HEK293T (cell line): ENCODE measurements at regions not wholly inside any gene's neighbourhood (a gene's known extent, or its start where the extent isn't known, plus 50 kb on each side); places are given as distances from the start of the nearest gene placed in this dataset.

Experiments used
- BHLHE40 ChIP-seq: fragments of 450-650 bp; IDR thresholded peaks from 2 replicates; pipeline ENCODE4 v1.6.1; 2016; ENCODE audit warnings: mild to moderate bottlenecking, moderate library complexity, borderline replicate concordance
- FOXM1 ChIP-seq: fragments of 450-650 bp; IDR thresholded peaks from 2 replicates; pipeline ENCODE4 v1.6.1; 2017; ENCODE audit warnings: mild to moderate bottlenecking, borderline replicate concordance
- SUZ12 ChIP-seq: fragments of 450-650 bp; IDR thresholded peaks from 2 replicates; pipeline ENCODE4 v1.6.1; 2016; ENCODE audit warnings: mild to moderate bottlenecking
- TF ChIP-seq, protein P1 (sequence below): fragments of 450-650 bp; IDR thresholded peaks from 2 replicates; pipeline ENCODE4 v1.6.1; 2016

DNA sequence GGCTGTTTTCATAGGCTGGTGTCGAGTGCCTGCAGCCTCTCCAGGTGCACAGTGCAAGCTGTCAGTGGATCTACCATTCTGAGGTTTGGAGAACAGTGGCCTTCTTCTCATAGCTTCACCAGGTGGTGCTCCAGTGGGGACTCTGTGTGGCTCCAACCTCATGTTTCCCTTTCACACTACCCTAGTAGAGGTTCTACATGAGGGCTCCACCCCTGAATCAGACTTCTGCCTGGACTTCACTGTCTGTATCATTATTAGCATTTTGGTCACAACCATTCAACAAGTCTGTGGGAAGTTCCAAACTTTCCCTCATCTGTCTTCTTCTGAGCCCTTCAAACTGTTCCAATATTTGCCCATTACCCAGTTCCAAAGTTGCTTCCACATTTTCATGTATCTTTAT, 1003.7 kb downstream of the MCTP2 start:
- TF ChIP-seq SUZ12 (no peak), BHLHE40 (no peak), FOXM1 (no peak)
- TF ChIP-seq, protein P1, sequence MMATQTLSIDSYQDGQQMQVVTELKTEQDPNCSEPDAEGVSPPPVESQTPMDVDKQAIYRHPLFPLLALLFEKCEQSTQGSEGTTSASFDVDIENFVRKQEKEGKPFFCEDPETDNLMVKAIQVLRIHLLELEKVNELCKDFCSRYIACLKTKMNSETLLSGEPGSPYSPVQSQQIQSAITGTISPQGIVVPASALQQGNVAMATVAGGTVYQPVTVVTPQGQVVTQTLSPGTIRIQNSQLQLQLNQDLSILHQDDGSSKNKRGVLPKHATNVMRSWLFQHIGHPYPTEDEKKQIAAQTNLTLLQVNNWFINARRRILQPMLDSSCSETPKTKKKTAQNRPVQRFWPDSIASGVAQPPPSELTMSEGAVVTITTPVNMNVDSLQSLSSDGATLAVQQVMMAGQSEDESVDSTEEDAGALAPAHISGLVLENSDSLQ = no peak
